Head of caudate nucleus (tissue), 42 donors: ENCODE measurements at regions not wholly inside any gene's neighbourhood (a gene's known extent, or its start where the extent isn't known, plus 50 kb on each side); places are given as distances from the start of the nearest gene placed in this dataset.

Experiments used
- DNase-seq, 42 donors: peaks; one replicate each; pipeline versions ENCODE4 v3.0.0 to v3.0.0-alpha.2; 2020 to 2021; ENCODE audit warnings: mixed read lengths in 7 of 42
- intact Hi-C: fragments of 100-400 bp; cut with DNase I; formaldehyde crosslinking; loops from one replicate; pipeline ENCODE4 v1.15.0; 2022

GRCh38 chr2:60400462-60401246 is 152.8 kb downstream of the BCL11A start:
- intact Hi-C loops = no loop called here
- DNase-seq = no peak

DNA sequence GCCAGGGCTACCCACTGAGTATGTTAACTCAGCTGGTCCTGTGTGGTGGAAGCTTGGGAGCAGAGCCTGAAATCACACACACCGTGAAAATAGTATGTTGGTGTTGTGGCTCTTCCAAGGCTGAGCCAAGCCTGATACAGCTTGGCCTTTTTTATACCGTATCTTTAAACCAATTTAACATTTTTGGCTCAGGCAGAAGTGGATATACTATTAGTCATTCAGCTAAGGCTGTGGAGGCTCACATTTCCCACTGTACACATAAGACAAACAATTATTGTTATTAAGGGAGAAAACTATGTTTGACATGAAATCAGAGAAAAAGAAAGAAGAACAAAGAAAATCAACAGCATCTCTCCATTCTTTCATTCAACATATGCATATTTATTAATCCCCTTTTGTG is 159.0 kb downstream of the BCL11A start:
- intact Hi-C loops = no loop called here
- DNase-seq = no peak

DNA sequence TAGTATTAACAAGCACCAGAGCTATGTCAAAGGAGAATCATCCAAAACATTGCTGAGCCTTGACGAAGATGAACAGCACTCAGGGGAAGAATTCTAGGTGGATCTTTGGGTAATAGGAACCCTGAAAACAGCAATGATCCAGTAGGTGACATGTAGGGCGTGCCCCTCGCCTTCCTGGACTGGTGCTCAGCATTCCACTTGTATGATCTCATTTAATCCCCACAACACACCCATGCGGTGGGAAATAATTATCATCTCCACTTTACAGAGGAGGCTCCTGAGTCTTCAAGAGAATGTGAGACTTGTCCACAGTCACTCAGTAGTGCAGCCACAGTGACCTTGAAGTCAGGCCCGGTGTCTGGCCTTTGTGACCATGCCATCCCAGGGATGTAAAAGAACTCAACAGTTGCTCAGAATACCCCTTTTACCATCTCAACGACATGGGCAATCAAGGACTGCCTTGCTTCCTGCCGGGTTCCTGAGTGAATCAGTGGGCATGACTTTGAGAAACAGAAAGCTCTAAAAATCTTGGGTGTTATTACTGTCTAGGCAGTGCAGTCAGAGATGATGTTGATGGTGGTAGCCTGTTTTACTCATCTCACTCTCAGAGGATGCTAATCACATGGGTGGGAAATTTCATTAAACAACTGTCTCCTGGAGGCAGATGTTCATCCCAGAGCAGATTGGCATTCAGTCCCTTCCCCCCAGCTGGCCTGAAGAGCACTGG is 161.6 kb downstream of the BCL11A start:
- intact Hi-C loops = no loop called here
- no peak for DNase-seq

DNA sequence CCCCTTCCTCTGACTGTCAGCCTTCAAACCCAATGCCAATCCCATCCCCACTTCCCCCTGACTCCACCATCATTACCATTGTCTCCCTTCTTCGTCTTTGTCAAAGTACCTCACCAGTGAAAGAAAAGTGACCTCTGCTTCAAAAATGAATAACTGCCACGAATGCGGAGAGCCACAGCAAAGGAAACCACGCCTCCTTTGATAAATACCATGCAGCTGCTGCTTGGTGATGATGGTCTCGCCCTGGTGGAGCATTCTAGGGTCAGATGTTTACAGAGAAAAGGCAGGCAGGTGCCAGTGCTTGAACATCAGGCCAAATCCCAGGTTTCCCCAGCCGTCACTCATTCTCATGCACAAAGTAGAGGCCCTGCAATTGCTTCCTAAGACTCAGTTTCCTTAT is 162.2 kb downstream of the BCL11A start:
- intact Hi-C loops = no loop called here
- no peak for DNase-seq

DNA sequence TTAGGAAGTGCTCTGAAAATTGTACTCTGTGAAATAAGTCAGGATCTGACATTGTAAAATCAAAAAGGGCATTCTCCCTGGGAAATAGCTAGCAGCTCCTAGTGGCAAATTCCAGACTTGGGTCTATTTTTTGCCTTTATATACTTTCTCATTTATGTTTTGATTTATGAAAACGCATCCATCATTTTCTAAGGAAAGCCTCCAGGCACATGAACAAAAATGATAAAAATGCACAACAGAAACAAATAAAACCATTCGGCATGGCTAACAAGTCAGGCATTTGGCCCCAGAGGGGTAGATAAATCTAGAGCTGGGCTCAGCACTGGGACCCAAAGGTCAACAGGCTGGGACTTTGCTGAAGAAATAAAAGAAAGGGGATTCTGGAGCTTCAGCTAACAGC is 167.0 kb downstream of the BCL11A start:
- DNase-seq = no peak
- intact Hi-C loops = no loop called here

GRCh38 chr2:60385648-60386047 is 167.8 kb downstream of the BCL11A start:
- DNase-seq = no peak
- intact Hi-C loops = no loop called here

- no peak for DNase-seq
- intact Hi-C loops = no loop called here
Measured at GRCh38 chr2:60383401-60384143, 169.9 kb downstream of the BCL11A start.

GRCh38 chr2:60380411-60380810 is 173.0 kb downstream of the BCL11A start:
- DNase-seq = no peak

DNA sequence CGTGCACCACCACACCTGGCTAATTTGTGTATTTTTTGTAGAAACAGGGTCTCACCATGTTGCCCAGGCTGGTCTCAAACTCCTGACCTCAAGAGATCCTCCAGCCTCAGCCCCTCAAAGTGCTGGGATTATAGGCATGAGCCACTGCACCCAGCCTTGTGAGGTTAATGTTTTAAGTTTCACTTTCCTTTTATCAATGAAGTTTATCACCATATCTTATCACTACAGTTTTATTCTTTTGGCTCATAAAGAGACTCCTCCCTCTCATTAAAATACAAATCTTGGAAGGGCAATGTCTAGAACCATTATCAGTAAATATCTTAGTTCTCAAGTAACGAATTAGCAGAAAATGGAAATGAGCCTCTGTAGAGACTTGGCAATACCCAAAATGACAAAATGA is 173.8 kb downstream of the BCL11A start:
- DNase-seq = no peak
- intact Hi-C loops = no loop called here

More at GRCh38 chr2:60380411-60380810, 173.0 kb downstream of the BCL11A start:
- intact Hi-C loops = no loop called here

- DNase-seq = no peak
- intact Hi-C loops = no loop called here
Measured at GRCh38 chr2:60379216-60379615, 174.2 kb downstream of the BCL11A start.

- no peak for DNase-seq
- intact Hi-C loops = no loop called here
Measured at GRCh38 chr2:60377825-60378224, 175.6 kb downstream of the BCL11A start.

- intact Hi-C loops = no loop called here
- DNase-seq = no peak
Measured at GRCh38 chr2:60376252-60376651, 177.2 kb downstream of the BCL11A start.

DNA sequence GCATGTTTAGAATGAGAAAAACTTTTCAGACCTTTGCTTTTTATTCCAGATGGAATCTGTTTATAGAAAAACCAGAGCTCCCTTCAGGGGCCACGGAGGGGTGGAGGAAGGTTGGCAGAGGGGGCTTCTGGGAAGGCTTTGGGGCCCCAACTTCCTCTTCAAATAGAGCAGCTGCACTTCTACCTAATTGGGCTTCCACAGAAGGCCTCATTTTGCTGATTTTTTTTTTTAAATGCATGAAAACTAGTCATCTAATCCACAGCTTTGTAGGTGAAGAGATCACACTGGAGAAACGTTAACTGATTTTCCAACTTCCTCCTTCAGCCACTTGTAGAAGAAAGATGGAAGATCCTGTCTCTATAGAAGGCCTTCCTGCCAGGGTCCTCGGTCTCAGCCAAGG is 181.8 kb downstream of the BCL11A start:
- DNase-seq = no peak
- intact Hi-C loops = no loop called here

DNA sequence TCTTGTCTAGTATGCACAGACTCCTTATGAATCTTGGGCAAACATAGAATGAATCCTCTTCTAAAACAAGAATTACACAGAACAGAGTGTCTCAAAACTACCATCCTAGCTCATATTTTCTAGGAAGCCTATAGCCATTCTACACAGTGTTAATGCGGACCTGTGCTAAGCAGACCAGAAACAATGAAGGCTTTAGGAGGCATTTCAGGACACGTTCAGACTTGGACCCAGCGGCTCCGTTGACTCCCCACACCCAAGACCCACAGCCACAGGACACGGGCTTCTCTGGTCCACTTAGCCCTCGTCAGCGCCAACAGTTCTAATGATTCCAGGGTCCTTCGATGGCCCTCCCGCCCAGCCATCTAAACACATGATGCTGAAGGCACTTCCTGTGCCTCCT is 182.2 kb downstream of the BCL11A start:
- intact Hi-C loops = no loop called here
- peak in 1 of 42 donors; percentile 7 for DNase-seq

DNA sequence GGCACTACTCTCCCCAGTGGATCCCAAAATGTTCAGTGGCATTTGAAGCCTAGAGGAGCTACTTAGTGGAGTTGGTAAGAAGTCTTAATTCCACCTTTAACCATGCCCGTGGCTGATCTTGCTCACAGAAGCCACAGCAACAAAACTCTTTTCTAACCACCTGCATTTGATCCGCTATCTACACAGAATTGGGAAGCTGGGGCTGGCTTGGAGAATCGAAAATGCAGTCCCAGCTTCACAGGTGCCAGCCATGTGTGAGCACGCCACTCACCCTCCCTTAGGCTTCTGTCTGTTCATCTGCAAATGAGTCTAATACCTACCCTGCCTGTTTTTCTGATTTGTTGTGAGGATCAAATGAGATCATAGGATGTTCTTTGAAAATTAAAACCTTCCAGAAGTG is 182.6 kb downstream of the BCL11A start:
- peak in 1 of 42 donors; percentile 10 for DNase-seq
- intact Hi-C loops = no loop called here

- intact Hi-C loops = no loop called here
- peak in 1 of 42 donors; percentile 4 for DNase-seq
Measured at GRCh38 chr2:60368456-60368855, 185.0 kb downstream of the BCL11A start.

GRCh38 chr2:60366135-60366712 is 187.2 kb downstream of the BCL11A start:
- DNase-seq = peak in 1 of 42 donors; percentile 31
- intact Hi-C loops = no loop called here

GRCh38 chr2:60365556-60365955 is 187.9 kb downstream of the BCL11A start:
- intact Hi-C loops = no loop called here
- no peak for DNase-seq

DNA sequence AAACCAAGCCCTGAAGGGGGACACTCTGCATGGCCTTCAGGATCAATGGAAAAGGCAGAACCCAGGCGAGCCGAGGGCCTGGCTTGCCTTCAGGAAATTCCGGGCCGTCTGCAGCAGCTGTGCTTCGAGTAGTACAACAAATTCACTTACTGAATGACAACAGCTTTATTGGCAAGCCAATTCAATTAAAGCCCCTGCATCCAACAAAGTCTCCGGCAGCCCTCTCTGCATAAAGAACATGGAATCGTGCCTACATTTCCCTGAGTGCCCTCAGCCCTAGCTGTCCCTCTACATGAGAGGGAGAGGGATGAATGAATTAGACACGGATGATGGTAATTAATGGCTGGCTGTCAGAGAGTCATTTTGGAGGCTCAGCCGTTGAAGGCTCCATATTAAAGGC is 189.0 kb downstream of the BCL11A start:
- intact Hi-C loops = no loop called here
- peak in 5 of 42 donors; percentile 11 to 29 (median 20) for DNase-seq

DNA sequence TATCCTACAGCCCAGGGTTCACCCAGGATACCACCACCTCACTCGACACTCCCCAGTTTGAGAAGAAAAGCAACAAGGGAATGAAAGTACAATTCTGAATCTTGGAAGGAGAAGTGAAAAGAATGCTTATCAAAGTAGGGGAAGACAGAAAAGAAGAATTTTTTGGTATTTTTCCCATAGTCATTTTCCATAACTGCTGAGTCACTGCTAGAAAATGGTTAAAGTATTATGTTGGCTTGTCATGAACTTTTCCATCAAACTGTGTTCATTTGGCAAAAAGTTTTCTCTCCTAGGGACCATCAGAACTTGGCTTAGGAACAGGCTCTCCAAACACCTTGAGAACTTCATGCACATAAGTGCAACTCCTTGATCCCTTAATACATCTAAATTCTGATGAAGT is 192.0 kb downstream of the BCL11A start:
- DNase-seq = no peak
- intact Hi-C loops = no loop called here
